K562 (cell line): ENCODE measurements at regions not wholly inside any gene's neighbourhood (a gene's known extent, or its start where the extent isn't known, plus 50 kb on each side); places are given as distances from the start of the nearest gene placed in this dataset.

Experiments
- ATAC-seq: fragments of 200-7000 bp; cut with Tn5 transposase; 3 replicates; pipeline ENCODE4 v1.9.1; 2020; ENCODE audit warnings: moderate library complexity
- BruUV-seq: library from RNA; stranded (reverse); fragments of 400-500 nt; replicated peaks from 2 replicates; lab custom pipeline; 2021; lab: Mats Ljungman, UMichigan
- CTCF ChIA-PET: fragments of 300-600 bp; formaldehyde crosslinking; extraction: SDS; loops from one replicate; lab custom pipeline; 2021; ENCODE audit warnings: low intra/inter-chr PET ratio; lab: Yijun Ruan, JAX
- POLR2A ChIA-PET: fragments of 300-600, 350-650 bp; sonication (Branson Sonifier 250); formaldehyde crosslinking; extraction: SDS; loops from one replicate; lab custom pipeline; 2021; ENCODE audit warnings: antibody characterized with exemption, inconsistent platforms; lab: Yijun Ruan, JAX
- DNase-seq, 4 experiments: peaks; one replicate each; pipeline versions ENCODE4 v3.0.0 to v3.0.0-alpha.2; 2011 to 2018; ENCODE audit warnings: low spot score in 3 of 4, mixed read lengths in 3 of 4; ENCODE audit errors: extremely low read depth in 1 of 4
- FAIRE-seq: peaks from 2 replicates; lab custom pipeline; 2011; peaks lifted over from hg19 to GRCh38; lab: Jason Lieb, UNC
- H2AFZ ChIP-seq: 2 replicates; pipeline ENCODE4 v1.6.0; 2011; ENCODE audit warnings: low read depth, low read length, control low read depth, inconsistent platforms
- H3K27ac ChIP-seq: fragments of 200-600 bp; 3 replicates; pipeline ENCODE4 v1.8.0; 2011; ENCODE audit warnings: low read depth, mild to moderate bottlenecking, control low read depth, inconsistent platforms, low read length, moderate library complexity, mixed read lengths; ENCODE audit errors: extremely low read depth
- H3K27me3 ChIP-seq, 2 experiments: fragments of 300-600 bp in 1 of 2; 2 replicates in 1 of 2; 3 replicates in 1 of 2; pipeline versions ENCODE4 v1.6.0 to v1.8.0; 2011; ENCODE audit warnings: inconsistent platforms in 2 of 2, low read length in 2 of 2, mild to moderate bottlenecking in 1 of 2, mixed read lengths in 1 of 2, moderate library complexity in 1 of 2; ENCODE audit not compliant: control insufficient read depth in 2 of 2, insufficient read depth in 2 of 2
- H3K36me3 ChIP-seq: fragments of 300-600 bp; 3 replicates; pipeline ENCODE4 v1.8.0; 2011; ENCODE audit warnings: mild to moderate bottlenecking, low read length, inconsistent platforms; ENCODE audit not compliant: control insufficient read depth, insufficient read depth
- H3K4me1 ChIP-seq, 2 experiments: fragments of 200-600 bp in 1 of 2; replicated peaks in 1 of 2; 2 replicates in 1 of 2; 3 replicates in 1 of 2; pipeline versions ENCODE4 v1.5.1 to v1.8.0; 2011; ENCODE audit warnings: inconsistent platforms in 2 of 2, low read length in 2 of 2, mild to moderate bottlenecking in 1 of 2, mixed read lengths in 1 of 2, moderate library complexity in 1 of 2; ENCODE audit not compliant: control insufficient read depth in 2 of 2, insufficient read depth in 2 of 2
- H3K4me2 ChIP-seq: 2 replicates; pipeline ENCODE4 v1.6.1; 2011; ENCODE audit warnings: low read length, control low read depth, inconsistent platforms, mixed read lengths; ENCODE audit not compliant: insufficient read depth
- H3K4me3 ChIP-seq: fragments of 200-600 bp; sonication (generic), shearing (Covaris generic); 2 replicates; pipeline ENCODE4 v1.5.1; 2016; ENCODE audit warnings: control low read depth, inconsistent platforms
- H3K79me2 ChIP-seq: fragments of 200-600 bp; 3 replicates; pipeline ENCODE4 v1.8.0; 2011; ENCODE audit warnings: low read length, inconsistent platforms; ENCODE audit not compliant: control insufficient read depth, insufficient read depth
- H3K9ac ChIP-seq, 2 experiments: 2 replicates each; pipeline versions ENCODE4 v1.6.0 to v1.6.1; 2011; ENCODE audit warnings: low read depth in 2 of 2, low read length in 2 of 2, control low read depth in 1 of 2, inconsistent platforms in 1 of 2, mild to moderate bottlenecking in 1 of 2, mixed read lengths in 1 of 2; ENCODE audit not compliant: insufficient read depth in 1 of 2
- H3K9me1 ChIP-seq: one replicate; pipeline ENCODE4 v1.6.0; 2011; ENCODE audit warnings: inconsistent platforms, mild to moderate bottlenecking, low read length, moderate library complexity; ENCODE audit not compliant: control insufficient read depth, insufficient read depth
- H3K9me3 ChIP-seq: replicated peaks from 2 replicates; pipeline ENCODE4 v1.5.1; 2011; ENCODE audit warnings: low read depth, low read length, inconsistent platforms; ENCODE audit not compliant: control insufficient read depth, insufficient read depth
- H4K20me1 ChIP-seq: replicated peaks from 2 replicates; pipeline ENCODE4 v1.6.1; 2011; ENCODE audit warnings: low read length, inconsistent platforms, mixed read lengths; ENCODE audit not compliant: control insufficient read depth, insufficient read depth
- FOXJ2 ChIP-seq: fragments of 200-800 bp; sonication (Bioruptor generic); IDR thresholded peaks from 2 replicates; pipeline ENCODE4 v1.6.1; 2016; ENCODE audit warnings: missing genetic modification characterization, missing compliant biosample characterization
- FOXM1 ChIP-seq, 2 experiments: fragments of 450-650 bp in 1 of 2; sonication (generic) in 1 of 2; formaldehyde crosslinking in 1 of 2; IDR thresholded peaks; 2 replicates each; pipeline versions ENCODE4 v1.6.1 to v1.9.0; 2017 to 2022; ENCODE audit warnings: low read depth in 2 of 2, mild to moderate bottlenecking in 2 of 2, missing genetic modification reagents in 1 of 2, moderate library complexity in 1 of 2
- GTF2B ChIP-seq: IDR thresholded peaks from 2 replicates; pipeline ENCODE4 v1.6.1; 2011; ENCODE audit not compliant: insufficient read length; ENCODE audit errors: extremely low read depth
- HBP1 ChIP-seq: fragments of 450-650 bp; formaldehyde crosslinking; IDR thresholded peaks from 2 replicates; pipeline ENCODE4 v1.4.0; 2022; ENCODE audit warnings: missing genetic modification characterization
- HDAC1 ChIP-seq, 2 experiments: fragments of 450-650 bp; IDR thresholded peaks; 2 replicates each; pipeline ENCODE4 v1.6.1; 2016 to 2017; ENCODE audit warnings: inconsistent platforms in 1 of 2, mild to moderate bottlenecking in 1 of 2, moderate library complexity in 1 of 2
- PTRF ChIP-seq: fragments of 450-650 bp; IDR thresholded peaks from 2 replicates; pipeline ENCODE4 v1.6.1; 2016; ENCODE audit warnings: mild to moderate bottlenecking, missing genetic modification characterization, missing compliant biosample characterization
- SETDB1 ChIP-seq: IDR thresholded peaks from one replicate; pipeline ENCODE4 v1.6.1; 2012; ENCODE audit warnings: low read length, control low read depth, inconsistent platforms
- SMAD4 ChIP-seq: fragments of 250-450 bp; sonication (Bioruptor Pico); conservative IDR thresholded peaks from 2 replicates; pipeline ENCODE4 v1.8.0; 2021; ENCODE audit warnings: inconsistent platforms, mild to moderate bottlenecking, moderate library complexity
- ZBTB2 ChIP-seq: fragments of 450-650 bp; IDR thresholded peaks from 2 replicates; pipeline ENCODE4 v1.6.1; 2016; ENCODE audit warnings: antibody characterized with exemption
- ZBTB7A ChIP-seq: IDR thresholded peaks from 2 replicates; pipeline ENCODE4 v1.6.1; 2011; ENCODE audit warnings: low read depth, mild to moderate bottlenecking, low read length, moderate library complexity, borderline replicate concordance; ENCODE audit not compliant: control insufficient read depth
- ZNF668 ChIP-seq: fragments of 250-450 bp; sonication (Bioruptor Pico); IDR thresholded peaks from 2 replicates; pipeline ENCODE4 v1.8.0; 2022; ENCODE audit warnings: mild to moderate bottlenecking, inconsistent platforms
- whole genome bisulfite sequencing: fragments of 100-300 bp; shearing (Covaris generic); methylation state at CpG from one replicate; pipeline ENCODE4 v1.1.6; 2016; ENCODE audit warnings: low coverage, mixed read lengths; ENCODE audit not compliant: insufficient coverage; ENCODE audit errors: missing lambda C conversion rate; 5-methylcytosine and 5-hydroxymethylcytosine counted together
- in situ Hi-C: fragments of 300-500 bp; cut with MboI; formaldehyde crosslinking; loops from 4 replicates; pipeline ENCODE4 v1.15.0; 2018; ENCODE audit warnings: inconsistent platforms, mixed read lengths
- intact Hi-C: fragments of 100-400 bp; cut with micrococcal nuclease; formaldehyde crosslinking; loops from 2 replicates; pipeline ENCODE4 v1.14.2; 2022
- TF ChIP-seq, protein P1 (sequence below): fragments of 450-650 bp; conservative IDR thresholded peaks from 2 replicates; pipeline ENCODE4 v1.6.1; 2016; ENCODE audit warnings: missing genetic modification characterization, low read depth, mild to moderate bottlenecking, missing compliant biosample characterization, moderate library complexity

DNA sequence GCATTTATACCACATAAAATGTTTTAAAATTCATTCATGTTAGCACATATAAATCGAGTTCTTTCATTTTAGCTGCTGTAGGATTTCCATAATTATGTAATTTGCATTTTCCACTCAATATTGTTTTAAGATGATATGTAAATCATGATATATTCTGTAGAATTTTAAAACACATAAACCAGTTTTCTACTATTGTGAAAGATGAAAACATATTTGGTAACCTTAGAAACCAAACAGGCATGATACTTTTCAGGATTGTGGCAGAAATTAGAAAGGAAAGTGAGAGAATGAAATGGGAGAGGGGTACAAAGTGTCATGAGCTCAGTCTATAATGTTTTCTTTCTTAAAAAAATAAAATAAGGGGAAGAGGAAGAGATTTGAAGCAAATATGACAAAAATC, 269.3 kb downstream of the PPP1R3A start (continued):
- no peak for TF ChIP-seq ZBTB7A
- no peak for TF ChIP-seq HDAC1 (IDR thresholded peaks at IDR 0.05)
- no peak for TF ChIP-seq SMAD4 (CRISPR knock-in tag)
- TF ChIP-seq PTRF (tag) = no peak

GRCh38 chr7:113639221-113639620, 279.6 kb downstream of the PPP1R3A start:
- Histone ChIP-seq H3K79me2 (no peaks in the 10 kb centered on the region), H3K4me1 (no peaks in the 10 kb centered on the region), H4K20me1 (no peaks in the 10 kb centered on the region), H3K36me3 (no peaks in the 10 kb centered on the region), H3K9me3 (0 out of 2 replicates have a peak, but pooled peaks cover 2% of the 10 kb centered on the region), H3K9me1 (no peaks in the 10 kb centered on the region), H3K27ac (no peak overlapping the region), H2AFZ (no peak overlapping the region), H3K9ac (no peak overlapping the region), H3K27me3 (no peaks in the 10 kb centered on the region), H3K4me3 (no peak overlapping the region), H3K4me2 (no peak overlapping the region)
- DNase-seq = no peak
- POLR2A ChIA-PET = no interaction called here
- 0% methylated on average over 1 of the region's 1 CpG for WGBS
- no peak for ATAC-seq
- no peak for FAIRE-seq
- in situ Hi-C loops (no loop called here), intact Hi-C loops (no loop called here)
- no TSS peak for BruUV-seq
- CTCF ChIA-PET = no interaction called here
- TF ChIP-seq ZNF668 (CRISPR knock-in tag) (no peak), FOXM1 (IDR thresholded peaks at IDR 0.05; ENCODE audit: low read depth) (no peak), FOXM1 (CRISPR knock-in tag; IDR thresholded peaks at IDR 0.05; ENCODE audit: low read depth) (no peak), SETDB1 (no peak), ZBTB2 (no peak), GTF2B (no peak), HBP1 (CRISPR knock-in tag) (no peak), FOXJ2 (no peak)
- TF ChIP-seq, protein P1, sequence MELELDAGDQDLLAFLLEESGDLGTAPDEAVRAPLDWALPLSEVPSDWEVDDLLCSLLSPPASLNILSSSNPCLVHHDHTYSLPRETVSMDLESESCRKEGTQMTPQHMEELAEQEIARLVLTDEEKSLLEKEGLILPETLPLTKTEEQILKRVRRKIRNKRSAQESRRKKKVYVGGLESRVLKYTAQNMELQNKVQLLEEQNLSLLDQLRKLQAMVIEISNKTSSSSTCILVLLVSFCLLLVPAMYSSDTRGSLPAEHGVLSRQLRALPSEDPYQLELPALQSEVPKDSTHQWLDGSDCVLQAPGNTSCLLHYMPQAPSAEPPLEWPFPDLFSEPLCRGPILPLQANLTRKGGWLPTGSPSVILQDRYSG = no peak
